Left ventricle myocardium inferior (tissue), 1 donor: ENCODE measurements at regions not wholly inside any gene's neighbourhood (a gene's known extent, or its start where the extent isn't known, plus 50 kb on each side); places are given as distances from the start of the nearest gene placed in this dataset.

Source experiments
- DNase-seq: peaks from one replicate; pipeline ENCODE4 v3.0.0-alpha.2; 2020
- H3K27ac ChIP-seq: fragments of 200-600 bp; replicated peaks from 2 replicates; pipeline ENCODE4 v1.8.0; 2021
- H3K27me3 ChIP-seq: fragments of 200-600 bp; 2 replicates; pipeline ENCODE4 v1.8.0; 2021; ENCODE audit warnings: low read depth
- H3K36me3 ChIP-seq: fragments of 200-600 bp; 2 replicates; pipeline ENCODE4 v1.8.0; 2021
- H3K4me1 ChIP-seq: fragments of 200-600 bp; 2 replicates; pipeline ENCODE4 v1.8.0; 2021
- H3K4me3 ChIP-seq: fragments of 200-600 bp; 2 replicates; pipeline ENCODE4 v1.8.0; 2021; ENCODE audit warnings: mild to moderate bottlenecking, moderate library complexity
- H3K9me3 ChIP-seq: fragments of 200-600 bp; replicated peaks from 2 replicates; pipeline ENCODE4 v1.8.0; 2021
- intact Hi-C: fragments of 100-400 bp; cut with micrococcal nuclease; formaldehyde crosslinking; loops from one replicate; pipeline ENCODE4 v1.11.0; 2022
- TF ChIP-seq, protein P1 (sequence below): fragments of 200-600 bp; IDR thresholded peaks from 2 replicates; pipeline ENCODE4 v1.8.0; 2021; ENCODE audit warnings: antibody characterized with exemption, mild to moderate bottlenecking, borderline replicate concordance
- donor health status: DM: no; HTN: yes; CAD: no; lungs with severe emphysema.

DNA sequence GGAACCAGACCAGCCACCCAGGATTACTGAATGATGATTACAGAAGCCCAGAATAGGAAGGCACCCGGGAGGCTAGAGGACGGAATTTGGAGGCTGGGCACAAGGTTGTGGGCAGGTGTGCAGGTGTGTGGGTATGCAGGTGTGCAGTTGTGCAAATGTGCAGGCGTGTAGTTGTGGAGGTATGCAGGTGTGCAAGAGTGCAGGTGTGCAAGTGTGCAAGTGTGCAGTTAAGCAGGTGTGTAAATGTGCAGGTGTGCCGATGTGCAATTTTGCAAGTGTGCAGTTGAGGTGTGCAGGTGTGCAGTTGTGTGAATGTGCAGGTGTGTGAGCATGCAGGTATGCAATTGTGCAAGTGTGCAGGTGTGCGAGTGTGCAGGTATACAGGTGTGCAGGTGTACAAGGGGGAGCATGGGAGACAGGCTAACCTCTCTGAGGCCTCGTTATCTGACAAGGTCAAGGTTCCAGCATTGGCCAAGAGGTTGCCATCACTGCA, 131.8 kb downstream of the KCTD15 start:
- TF ChIP-seq, protein P1, sequence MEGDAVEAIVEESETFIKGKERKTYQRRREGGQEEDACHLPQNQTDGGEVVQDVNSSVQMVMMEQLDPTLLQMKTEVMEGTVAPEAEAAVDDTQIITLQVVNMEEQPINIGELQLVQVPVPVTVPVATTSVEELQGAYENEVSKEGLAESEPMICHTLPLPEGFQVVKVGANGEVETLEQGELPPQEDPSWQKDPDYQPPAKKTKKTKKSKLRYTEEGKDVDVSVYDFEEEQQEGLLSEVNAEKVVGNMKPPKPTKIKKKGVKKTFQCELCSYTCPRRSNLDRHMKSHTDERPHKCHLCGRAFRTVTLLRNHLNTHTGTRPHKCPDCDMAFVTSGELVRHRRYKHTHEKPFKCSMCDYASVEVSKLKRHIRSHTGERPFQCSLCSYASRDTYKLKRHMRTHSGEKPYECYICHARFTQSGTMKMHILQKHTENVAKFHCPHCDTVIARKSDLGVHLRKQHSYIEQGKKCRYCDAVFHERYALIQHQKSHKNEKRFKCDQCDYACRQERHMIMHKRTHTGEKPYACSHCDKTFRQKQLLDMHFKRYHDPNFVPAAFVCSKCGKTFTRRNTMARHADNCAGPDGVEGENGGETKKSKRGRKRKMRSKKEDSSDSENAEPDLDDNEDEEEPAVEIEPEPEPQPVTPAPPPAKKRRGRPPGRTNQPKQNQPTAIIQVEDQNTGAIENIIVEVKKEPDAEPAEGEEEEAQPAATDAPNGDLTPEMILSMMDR, result no peak
- no peak overlapping the region for H3K4me3 ChIP-seq
- H3K9me3 ChIP-seq, result peaks cover 7% of the 10 kb centered on the region
- intact Hi-C loops, result no loop called here
- no peak overlapping the region for H3K27ac ChIP-seq
- H3K36me3 ChIP-seq, result no peaks in the 10 kb centered on the region
- no peaks in the 10 kb centered on the region for H3K4me1 ChIP-seq
- H3K27me3 ChIP-seq, result peaks cover 27% of the 10 kb centered on the region
- no peak for DNase-seq

DNA sequence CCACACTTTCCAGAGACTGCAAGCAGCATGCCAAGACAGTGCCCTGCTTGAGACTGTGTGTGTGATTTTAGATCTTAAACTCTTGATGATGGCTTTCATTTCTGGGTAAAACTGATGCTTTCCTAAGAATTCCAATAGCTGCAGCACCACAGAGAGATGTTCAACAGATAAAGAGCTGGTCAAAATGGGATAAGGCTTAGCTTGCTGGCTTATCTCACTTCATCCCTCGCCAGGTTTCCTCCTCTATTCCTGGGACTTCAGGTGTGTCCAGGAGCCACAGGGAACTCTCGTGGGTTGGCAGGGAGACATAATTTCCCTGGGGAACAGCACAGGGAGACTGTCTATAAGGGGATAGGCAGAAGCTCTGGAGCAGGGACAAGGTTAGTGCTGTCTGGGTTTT, 137.3 kb downstream of the KCTD15 start:
- H3K4me3 ChIP-seq, result no peak overlapping the region
- no peak overlapping the region for H3K27ac ChIP-seq
- DNase-seq, result no peak
- intact Hi-C loops, result no loop called here
- no peaks in the 10 kb centered on the region for H3K36me3 ChIP-seq
- peaks cover 13% of the 10 kb centered on the region for H3K27me3 ChIP-seq
- H3K4me1 ChIP-seq, result no peaks in the 10 kb centered on the region
- peaks cover 24% of the 10 kb centered on the region for H3K9me3 ChIP-seq
- TF ChIP-seq, protein P1, result no peak

DNA sequence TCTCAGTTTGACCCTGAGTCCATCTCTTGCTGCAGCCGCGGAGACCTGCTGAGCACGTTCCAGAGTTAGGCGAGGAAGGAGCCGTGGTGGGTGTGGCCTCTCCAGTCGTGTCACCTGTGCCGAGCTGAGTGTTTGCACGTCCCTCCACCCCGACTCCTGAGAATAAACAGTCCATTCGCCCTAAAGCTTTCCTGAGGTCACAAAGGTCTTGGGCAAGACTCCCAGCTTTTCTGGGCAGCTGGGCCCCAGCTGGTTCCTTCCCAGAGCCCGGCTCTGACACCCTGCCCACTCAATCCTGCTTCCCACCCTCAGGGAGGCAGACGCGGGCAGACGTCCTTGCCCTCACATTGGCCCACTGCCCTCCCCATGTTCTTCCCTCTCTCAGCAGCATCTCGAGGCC, 142.2 kb downstream of the KCTD15 start:
- TF ChIP-seq, protein P1, result no peak
- intact Hi-C loops, result no loop called here
- Histone ChIP-seq H3K9me3 (peaks cover 14% of the 10 kb centered on the region), H3K36me3 (no peaks in the 10 kb centered on the region), H3K4me3 (no peak overlapping the region), H3K27ac (no peak overlapping the region), H3K4me1 (no peaks in the 10 kb centered on the region), H3K27me3 (peaks cover 14% of the 10 kb centered on the region)
- DNase-seq, result no peak

GRCh38 chr19:33941133-33941532, 144.5 kb downstream of the KCTD15 start:
- H3K27ac ChIP-seq, result no peak overlapping the region
- no peak overlapping the region for H3K4me3 ChIP-seq
- TF ChIP-seq, protein P1, result no peak
- no peaks in the 10 kb centered on the region for H3K4me1 ChIP-seq
- peaks cover 10% of the 10 kb centered on the region for H3K27me3 ChIP-seq
- no peaks in the 10 kb centered on the region for H3K36me3 ChIP-seq
- intact Hi-C loops, result no loop called here
- H3K9me3 ChIP-seq, result no peaks in the 10 kb centered on the region
- DNase-seq, result no peak

DNA sequence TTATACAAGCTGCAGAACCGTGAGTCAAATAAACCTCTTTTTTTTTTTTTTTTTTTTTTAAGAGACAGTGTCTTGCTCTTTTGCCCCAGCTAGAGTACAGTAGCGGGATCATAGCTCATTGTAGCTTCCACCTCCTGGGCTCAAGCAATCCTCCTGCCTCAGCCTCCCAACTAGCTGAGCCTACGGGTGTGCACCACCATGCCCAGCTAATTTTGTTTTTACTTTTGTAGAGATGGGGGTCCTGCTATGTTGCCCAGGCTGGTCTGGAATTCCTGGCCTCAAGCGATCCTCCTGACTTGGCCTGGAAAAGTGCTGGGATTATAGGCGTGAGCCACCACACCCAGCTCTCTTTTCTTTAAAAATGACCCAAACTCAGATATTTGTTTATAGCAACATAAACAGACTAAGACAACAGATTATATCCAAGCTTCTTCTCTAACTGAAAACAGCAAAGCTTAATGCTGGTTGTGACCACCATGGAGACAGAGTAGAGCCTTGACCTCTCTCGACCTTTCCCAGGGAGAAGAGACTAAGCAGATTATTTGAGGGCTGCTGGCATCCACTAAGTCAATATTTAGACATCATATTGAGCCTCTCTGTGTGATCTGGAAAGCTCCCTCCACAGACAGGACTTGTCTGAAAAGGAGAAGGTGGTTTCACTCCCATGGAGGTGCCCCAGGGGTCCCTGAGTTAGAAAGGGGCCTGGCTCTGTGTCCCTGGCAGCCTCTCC, 150.0 kb downstream of the KCTD15 start:
- H3K9me3 ChIP-seq, result no peaks in the 10 kb centered on the region
- no peak overlapping the region for H3K27ac ChIP-seq
- no peak overlapping the region for H3K4me3 ChIP-seq
- TF ChIP-seq, protein P1, result no peak
- DNase-seq, result no peak
- H3K27me3 ChIP-seq, result peaks cover 14% of the 10 kb centered on the region
- intact Hi-C loops, result no loop called here
- no peaks in the 10 kb centered on the region for H3K4me1 ChIP-seq
- H3K36me3 ChIP-seq, result no peaks in the 10 kb centered on the region
